OCI-LY7 (cell line): ENCODE measurements at regions not wholly inside any gene's neighbourhood (a gene's known extent, or its start where the extent isn't known, plus 50 kb on each side); places are given as distances from the start of the nearest gene placed in this dataset.

Source experiments
- CTCF ChIP-seq: fragments of 200-600 bp; sonication (generic); conservative IDR thresholded peaks from 2 replicates; pipeline ENCODE4 v1.5.1; 2014; ENCODE audit warnings: mild to moderate bottlenecking, antibody characterized with exemption, low read length, moderate library complexity, mixed read lengths
- EZH2phosphoT487 ChIP-seq: fragments of 200-600 bp; sonication (generic); IDR thresholded peaks from 2 replicates; pipeline ENCODE4 v1.6.1; 2018; ENCODE audit warnings: low read depth, borderline replicate concordance, mild to moderate bottlenecking, mixed run types, antibody characterized with exemption, low read length, moderate library complexity, mixed read lengths

- TF ChIP-seq CTCF (no peak), EZH2phosphoT487 (no peak)
Measured at GRCh38 chr7:49718760-49719159, 54.7 kb upstream of the VWC2 start.
